GM04503 (cell line): ENCODE measurements at regions not wholly inside any gene's neighbourhood (a gene's known extent, or its start where the extent isn't known, plus 50 kb on each side); places are given as distances from the start of the nearest gene placed in this dataset.

Experiments
- DNase-seq: peaks from one replicate; pipeline ENCODE4 v3.0.0-alpha.2; 2012; ENCODE audit warnings: low read depth

GRCh38 chr1:163257763-163258162 is 55.0 kb upstream of the RGS5 start:
- no peak for DNase-seq

GRCh38 chr1:163258181-163258580 is 55.5 kb upstream of the RGS5 start:
- DNase-seq, result peak; percentile 20

GRCh38 chr1:163263818-163264655 is 57.7 kb upstream of the NUF2 start:
- no peak for DNase-seq

GRCh38 chr1:163265547-163265946 is 56.2 kb upstream of the NUF2 start:
- DNase-seq, result no peak

- DNase-seq, result no peak
Observed at GRCh38 chr1:163267962-163268361, 53.8 kb upstream of the NUF2 start.

- DNase-seq, result no peak
Observed at GRCh38 chr1:163271535-163271934, 50.2 kb upstream of the NUF2 start.
